Activated CD8-positive, alpha-beta memory T cell treated with anti-CD3 and anti-CD28 coated beads for 1 hour (primary cell): ENCODE measurements at regions not wholly inside any gene's neighbourhood (a gene's known extent, or its start where the extent isn't known, plus 50 kb on each side); places are given as distances from the start of the nearest gene placed in this dataset.
"Not testable (repeated sequence)": the region's sequence is repeated elsewhere in the genome, so short reads cannot be mapped to it uniquely, and the experiment has no call there.

Experiments used
- DNase-seq, 2 donors: peaks; one replicate each; pipeline ENCODE4 v3.0.0-alpha.2; 2020; ENCODE audit warnings: low read depth in 1 of 2; ENCODE audit errors: extremely low read depth in 1 of 2

- DNase-seq = no peak
Observed at GRCh38 chr9:110112792-110113191, 95.2 kb downstream of the C9orf152 start.

- DNase-seq = no peak
Observed at GRCh38 chr9:110114086-110114858, 93.7 kb downstream of the C9orf152 start.

DNA sequence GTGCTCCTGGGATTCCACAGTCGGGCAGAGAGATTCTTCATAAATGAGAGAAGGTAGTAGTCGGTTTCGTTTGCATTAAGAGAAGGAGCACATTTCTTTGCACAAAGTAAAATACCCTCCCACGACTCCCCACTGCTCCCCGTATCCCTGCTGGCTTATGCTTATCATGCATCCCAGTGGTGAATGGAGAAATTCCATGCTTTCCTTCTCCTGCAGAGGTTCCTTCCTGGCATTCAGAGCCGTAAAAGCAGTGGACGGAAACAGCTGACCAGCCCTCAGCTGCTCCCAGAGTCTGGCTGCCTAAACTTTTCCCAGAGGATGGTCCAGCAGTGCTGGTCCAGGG lies 93.1 kb downstream of the C9orf152 start:
- no peak for DNase-seq

DNA sequence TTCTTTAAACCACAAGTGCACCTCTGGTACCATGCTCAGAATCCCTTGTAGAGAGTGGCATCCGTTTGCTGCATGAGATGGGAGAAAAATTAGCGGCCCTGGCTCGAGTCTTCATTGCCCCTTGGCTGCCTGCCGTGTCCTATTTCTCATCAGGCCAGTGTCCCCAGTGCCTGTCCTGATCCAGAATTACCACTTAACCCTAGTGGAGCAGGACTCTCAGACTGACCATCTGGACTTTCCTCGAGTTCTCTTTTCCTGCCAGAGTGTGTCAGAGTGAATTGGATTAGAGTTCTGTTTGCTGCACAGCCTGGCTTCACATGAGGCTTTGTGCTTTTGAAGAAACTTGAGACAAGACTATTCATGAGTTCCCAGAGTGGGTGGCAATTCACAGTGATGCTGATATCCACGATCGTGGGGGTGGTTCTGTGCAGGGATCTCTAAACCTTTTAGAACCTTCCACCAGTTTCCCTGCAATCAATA lies 92.6 kb downstream of the C9orf152 start:
- DNase-seq = no peak

DNA sequence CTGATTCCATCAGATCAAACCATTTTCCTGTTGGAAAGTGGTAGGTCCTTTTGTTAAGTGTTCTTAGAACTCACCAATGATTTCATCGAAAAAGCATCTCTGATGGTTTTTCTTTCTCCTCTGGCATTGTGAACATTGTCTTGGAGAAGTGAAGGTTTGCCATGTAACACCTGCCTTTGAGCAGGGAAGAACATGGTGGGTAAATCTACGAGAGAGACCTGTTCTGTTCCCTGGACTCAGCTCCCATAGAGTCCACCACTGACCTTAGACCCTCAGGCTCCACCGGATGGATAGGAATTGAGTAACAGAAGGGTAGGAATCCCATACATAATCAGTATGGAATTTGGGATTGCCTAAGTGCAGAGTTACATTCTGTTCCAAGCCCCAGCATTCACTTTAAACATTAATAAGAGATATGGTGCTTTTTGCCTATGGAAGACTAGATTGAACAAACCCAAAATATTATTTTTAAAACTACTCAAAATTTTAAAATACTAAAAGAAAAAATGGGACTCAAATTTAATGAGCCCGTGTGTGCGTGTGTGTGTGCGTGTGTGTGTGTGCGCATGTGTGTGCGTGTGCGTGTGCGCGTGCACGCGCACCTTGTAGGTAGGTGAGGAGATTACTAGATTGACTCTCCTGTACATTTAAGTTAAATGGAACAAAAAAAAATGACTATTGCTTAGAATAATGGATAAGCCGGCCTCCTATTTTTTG lies 92.0 kb downstream of the C9orf152 start:
- no peak for DNase-seq

GRCh38 chr9:110116543-110116885 lies 91.4 kb downstream of the C9orf152 start:
- no peak for DNase-seq

DNA sequence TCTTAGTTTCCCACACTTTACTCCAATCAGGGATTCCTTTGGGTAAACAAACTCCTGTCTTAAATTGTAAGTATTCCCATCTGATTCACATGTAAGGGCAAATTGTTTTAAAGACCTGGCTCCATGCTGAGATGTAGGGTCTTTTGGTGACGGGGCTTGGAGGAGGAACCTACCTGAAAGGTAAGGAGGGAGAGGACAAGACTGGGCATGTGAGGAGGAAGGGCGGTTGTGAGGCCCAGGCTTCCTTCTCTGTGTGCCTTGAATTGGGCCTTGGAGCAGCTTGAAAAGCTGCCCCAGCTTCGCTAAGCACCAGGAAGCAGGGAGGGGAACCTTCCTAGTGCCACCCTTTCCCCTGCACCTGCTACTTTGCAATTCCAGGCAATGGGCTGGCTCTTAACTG lies 86.8 kb downstream of the C9orf152 start:
- DNase-seq = no peak

- no peak for DNase-seq
Observed at GRCh38 chr9:110123341-110124095, 84.4 kb downstream of the C9orf152 start.

GRCh38 chr9:110124439-110124838 lies 83.5 kb downstream of the C9orf152 start:
- DNase-seq = no peak

- DNase-seq = no peak
Observed at GRCh38 chr9:110125207-110125751, 82.7 kb downstream of the C9orf152 start.

DNA sequence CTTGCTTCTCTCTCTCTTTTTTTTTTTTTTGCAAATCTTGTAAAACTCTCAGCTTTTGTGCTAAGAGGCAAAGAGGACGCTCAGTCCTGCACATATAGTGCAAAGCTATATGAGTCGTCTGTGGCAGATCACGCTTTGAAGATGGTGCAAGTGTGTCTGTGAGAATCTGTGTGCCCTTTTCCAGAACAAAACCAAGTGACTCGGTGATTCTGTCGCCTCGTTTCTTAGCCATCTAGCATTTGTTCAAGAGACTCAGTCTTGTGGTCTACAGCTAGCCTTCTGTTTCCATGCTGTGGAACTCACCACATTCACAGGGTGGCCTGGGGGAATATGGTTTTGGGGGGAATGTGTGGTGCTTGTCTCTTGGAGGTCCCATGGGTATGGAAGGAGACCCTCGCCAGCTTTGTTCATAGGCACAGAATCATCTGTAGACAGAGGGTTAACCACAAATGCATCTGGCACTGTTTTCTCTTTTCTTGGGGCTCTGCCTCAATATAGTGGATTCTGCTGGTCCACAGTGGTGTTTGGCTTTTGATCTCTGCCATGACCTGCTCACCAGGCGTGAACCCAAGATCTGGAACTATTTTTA lies 82.1 kb downstream of the C9orf152 start:
- no peak for DNase-seq

DNA sequence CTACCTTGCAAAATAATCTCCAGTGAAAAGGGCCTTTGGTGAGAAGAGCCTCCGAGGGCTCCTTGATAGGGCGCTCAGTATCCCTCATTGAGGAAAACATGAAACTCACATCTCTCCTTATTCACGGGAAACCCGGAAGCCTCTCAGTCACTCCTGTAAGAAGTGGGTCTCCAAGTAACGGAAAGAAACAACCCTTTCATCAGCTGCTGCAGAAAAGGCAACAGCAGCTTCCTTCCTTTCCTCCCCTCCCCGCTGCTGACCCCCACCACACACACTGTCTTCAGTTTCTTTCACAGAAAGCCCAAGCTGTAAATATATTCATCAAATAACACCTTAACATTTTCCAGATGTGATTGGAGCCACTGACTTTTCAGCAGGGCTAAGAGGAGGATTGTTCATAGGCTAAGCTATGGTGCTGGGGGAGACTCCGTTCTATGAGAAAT lies 81.4 kb downstream of the C9orf152 start:
- DNase-seq = no peak

- no peak for DNase-seq
Observed at GRCh38 chr9:110126986-110127864, 80.7 kb downstream of the C9orf152 start.

GRCh38 chr9:110128664-110129329 lies 79.2 kb downstream of the C9orf152 start:
- DNase-seq = no peak

DNA sequence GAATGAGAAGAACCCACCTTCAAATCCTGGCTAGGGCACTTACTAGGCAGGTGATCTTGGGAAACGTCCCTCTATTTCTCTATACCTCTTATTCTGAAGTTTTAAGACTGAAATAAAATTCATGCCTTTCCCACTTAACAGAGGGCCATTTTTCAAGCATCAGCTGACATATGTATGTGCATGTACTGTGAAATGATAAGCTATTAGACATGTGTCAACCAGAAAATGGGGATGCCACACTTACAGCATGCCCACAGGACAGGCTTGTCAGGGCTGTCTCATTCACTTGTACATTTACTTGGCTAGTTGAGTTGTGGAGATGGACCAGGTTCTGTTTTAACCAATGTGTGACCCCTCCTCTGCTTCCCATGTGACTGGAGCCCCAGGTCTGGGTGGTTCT lies 78.5 kb downstream of the C9orf152 start:
- DNase-seq = no peak

- no peak for DNase-seq
Observed at GRCh38 chr9:110130211-110130610, 77.7 kb downstream of the C9orf152 start.

DNA sequence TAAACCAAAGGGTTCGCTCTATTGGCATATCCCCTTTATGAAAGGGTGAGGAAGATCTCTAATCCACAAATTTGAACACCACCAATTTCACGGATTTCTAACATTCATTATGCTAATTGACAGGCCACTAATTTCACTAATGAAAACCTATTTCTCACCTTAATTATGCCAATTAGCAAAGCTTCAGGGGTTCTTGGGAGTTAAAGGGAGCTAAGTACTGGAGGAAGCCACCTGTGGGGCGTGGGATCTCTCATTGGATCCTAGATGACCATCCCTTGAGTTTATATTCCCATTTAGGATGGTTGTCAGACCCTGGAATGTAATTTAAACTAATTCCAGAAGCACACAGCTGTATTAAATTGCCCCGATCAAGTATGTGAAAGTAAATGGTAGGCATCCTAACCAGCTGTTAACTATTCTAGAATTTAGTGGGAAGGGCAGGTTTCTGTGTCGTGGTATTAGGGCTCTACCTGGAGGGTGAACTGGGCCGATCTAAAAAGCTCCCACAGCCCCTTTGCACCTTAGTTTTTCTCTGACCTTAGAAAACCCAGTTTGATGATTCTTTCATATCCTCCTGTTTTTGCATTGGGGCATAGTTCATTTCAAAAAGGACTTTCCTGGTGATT lies 77.1 kb downstream of the C9orf152 start:
- DNase-seq = no peak

GRCh38 chr9:110131499-110131898 lies 76.5 kb downstream of the C9orf152 start:
- no peak for DNase-seq

GRCh38 chr9:110132531-110132930 lies 75.4 kb downstream of the C9orf152 start:
- DNase-seq = not testable (repeated sequence)
